ENCODE measurements at regions not wholly inside any gene's neighbourhood (a gene's known extent, or its start where the extent isn't known, plus 50 kb on each side); places are given as distances from the start of the nearest gene placed in this dataset.

DNA sequence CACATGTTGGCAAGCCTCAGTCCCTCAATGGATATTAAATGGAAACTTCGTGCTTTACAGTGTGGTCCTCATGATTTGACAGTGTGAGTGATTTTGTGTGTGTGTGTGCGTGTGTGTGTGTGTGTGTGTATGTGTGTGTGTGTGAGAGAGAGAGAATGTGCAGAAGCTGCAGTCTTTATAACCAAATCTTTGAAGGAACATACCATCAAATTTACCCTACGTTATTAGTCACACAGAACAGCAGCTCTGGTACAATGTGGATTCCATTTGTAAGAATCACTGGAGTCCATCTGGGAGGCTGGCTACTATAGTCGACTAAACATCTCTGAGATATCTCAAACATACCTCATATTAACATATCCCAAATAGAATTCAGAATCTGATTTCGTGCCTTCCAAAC is 928.0 kb upstream of the POT1 start:
- DNase-seq (ENCODE audit: low spot score), result no peak
- no peak overlapping the region for H3K4me3 ChIP-seq
- H3K27me3 ChIP-seq (replicated peaks; ENCODE audit: insufficient read depth), result no peaks in the 10 kb centered on the region
- TF ChIP-seq POLR2AphosphoS5 (IDR thresholded peaks at IDR 0.05) (no peak), POLR2A (IDR thresholded peaks at IDR 0.05) (no peak)
- TF ChIP-seq, protein P1, sequence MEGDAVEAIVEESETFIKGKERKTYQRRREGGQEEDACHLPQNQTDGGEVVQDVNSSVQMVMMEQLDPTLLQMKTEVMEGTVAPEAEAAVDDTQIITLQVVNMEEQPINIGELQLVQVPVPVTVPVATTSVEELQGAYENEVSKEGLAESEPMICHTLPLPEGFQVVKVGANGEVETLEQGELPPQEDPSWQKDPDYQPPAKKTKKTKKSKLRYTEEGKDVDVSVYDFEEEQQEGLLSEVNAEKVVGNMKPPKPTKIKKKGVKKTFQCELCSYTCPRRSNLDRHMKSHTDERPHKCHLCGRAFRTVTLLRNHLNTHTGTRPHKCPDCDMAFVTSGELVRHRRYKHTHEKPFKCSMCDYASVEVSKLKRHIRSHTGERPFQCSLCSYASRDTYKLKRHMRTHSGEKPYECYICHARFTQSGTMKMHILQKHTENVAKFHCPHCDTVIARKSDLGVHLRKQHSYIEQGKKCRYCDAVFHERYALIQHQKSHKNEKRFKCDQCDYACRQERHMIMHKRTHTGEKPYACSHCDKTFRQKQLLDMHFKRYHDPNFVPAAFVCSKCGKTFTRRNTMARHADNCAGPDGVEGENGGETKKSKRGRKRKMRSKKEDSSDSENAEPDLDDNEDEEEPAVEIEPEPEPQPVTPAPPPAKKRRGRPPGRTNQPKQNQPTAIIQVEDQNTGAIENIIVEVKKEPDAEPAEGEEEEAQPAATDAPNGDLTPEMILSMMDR (IDR thresholded peaks at IDR 0.05), result no peak
- H3K9me3 ChIP-seq, result no peaks in the 10 kb centered on the region
- 82% methylated on average over 5 of the region's 5 CpGs for WGBS
- H3K27ac ChIP-seq, result no peak overlapping the region
- intact Hi-C loops (cut with DNase I), result no loop called here
- H3K36me3 ChIP-seq, result no peaks in the 10 kb centered on the region
- no peaks in the 10 kb centered on the region for H3K4me1 ChIP-seq (replicated peaks)

DNA sequence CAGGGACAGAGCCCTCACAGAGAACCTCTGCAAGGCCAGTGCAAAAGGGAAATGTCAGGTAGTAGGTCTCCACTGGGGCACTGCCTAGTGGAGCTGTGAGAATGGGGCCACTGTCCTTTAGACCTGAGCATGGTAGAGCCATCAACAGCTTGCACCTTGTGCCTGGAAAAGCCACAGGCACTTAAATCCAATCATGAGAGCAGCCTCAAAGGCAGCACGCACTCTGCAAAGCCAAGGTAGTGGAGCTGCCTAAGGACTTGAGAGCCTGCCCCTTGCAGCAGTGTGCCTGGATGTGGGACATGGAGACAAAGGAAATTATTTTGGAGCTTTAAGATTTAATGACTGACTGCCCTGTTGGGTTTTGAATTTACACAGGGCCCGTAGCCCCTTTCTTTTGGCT is 918.5 kb upstream of the POT1 start:
- Histone ChIP-seq H3K9me3 (no peaks in the 10 kb centered on the region), H3K27ac (no peak overlapping the region), H3K36me3 (no peaks in the 10 kb centered on the region), H3K27me3 (replicated peaks; ENCODE audit: insufficient read depth) (no peaks in the 10 kb centered on the region), H3K4me1 (replicated peaks) (no peaks in the 10 kb centered on the region), H3K4me3 (no peak overlapping the region)
- no peak for DNase-seq (ENCODE audit: low spot score)
- TF ChIP-seq, protein P1 (IDR thresholded peaks at IDR 0.05), result no peak
- TF ChIP-seq POLR2A (IDR thresholded peaks at IDR 0.05) (no peak), POLR2AphosphoS5 (IDR thresholded peaks at IDR 0.05) (no peak)
- whole genome bisulfite sequencing, result 84% methylated on average over 2 of the region's 2 CpGs
- intact Hi-C loops (cut with DNase I), result no loop called here

DNA sequence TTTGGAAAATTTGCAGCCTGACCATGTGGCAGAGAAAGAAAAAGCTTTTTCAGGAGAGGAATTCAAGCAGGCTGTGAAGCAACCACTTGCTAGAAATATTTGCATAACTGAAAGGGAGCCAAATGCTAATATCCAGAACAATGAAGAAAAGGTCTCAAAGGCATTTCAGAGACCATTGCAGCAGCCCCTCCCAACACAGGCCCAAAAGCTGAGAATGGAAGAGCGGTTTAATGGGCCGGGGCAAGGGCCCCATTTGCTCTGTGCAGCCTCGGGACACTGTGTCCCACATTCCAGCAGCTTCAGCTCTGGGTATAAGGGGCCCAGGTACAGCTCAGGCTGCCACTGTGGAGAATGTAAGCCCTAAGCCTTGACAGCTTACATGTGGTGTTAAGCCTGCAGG is 918.1 kb upstream of the POT1 start:
- Histone ChIP-seq H3K27me3 (replicated peaks; ENCODE audit: insufficient read depth) (no peaks in the 10 kb centered on the region), H3K4me3 (no peak overlapping the region), H3K36me3 (no peaks in the 10 kb centered on the region), H3K4me1 (replicated peaks) (no peaks in the 10 kb centered on the region), H3K27ac (no peak overlapping the region), H3K9me3 (no peaks in the 10 kb centered on the region)
- WGBS, result 82% methylated on average over 3 of the region's 3 CpGs
- intact Hi-C loops (cut with DNase I), result no loop called here
- no peak for DNase-seq (ENCODE audit: low spot score)
- TF ChIP-seq POLR2AphosphoS5 (IDR thresholded peaks at IDR 0.05), result no peak
- TF ChIP-seq, protein P1 (IDR thresholded peaks at IDR 0.05), result no peak
- TF ChIP-seq POLR2A (IDR thresholded peaks at IDR 0.05), result no peak

DNA sequence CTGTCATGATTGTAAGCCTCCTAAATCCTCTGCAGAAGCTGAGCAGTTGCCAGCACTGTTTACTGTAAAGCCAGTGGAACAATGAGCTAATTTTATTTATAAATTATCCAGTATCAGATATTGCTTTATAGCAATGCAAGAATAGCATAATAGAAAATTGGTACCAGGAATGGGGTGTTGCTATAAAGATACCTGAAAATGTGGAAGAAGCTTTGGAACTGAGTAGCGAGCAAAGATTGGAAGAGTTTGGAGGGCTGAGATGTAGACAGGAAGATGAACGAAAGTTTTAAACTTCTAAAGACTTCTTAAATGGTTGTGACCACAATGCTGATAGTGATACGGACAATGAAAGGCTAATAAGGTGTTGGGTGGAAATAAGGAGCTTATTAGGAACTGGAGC is 917.4 kb upstream of the POT1 start:
- Histone ChIP-seq H3K4me1 (replicated peaks) (no peaks in the 10 kb centered on the region), H3K27me3 (replicated peaks; ENCODE audit: insufficient read depth) (no peaks in the 10 kb centered on the region), H3K4me3 (no peak overlapping the region), H3K9me3 (no peaks in the 10 kb centered on the region), H3K27ac (no peak overlapping the region), H3K36me3 (no peaks in the 10 kb centered on the region)
- 87% methylated on average over 3 of the region's 3 CpGs for WGBS
- TF ChIP-seq POLR2AphosphoS5 (IDR thresholded peaks at IDR 0.05) (no peak), POLR2A (IDR thresholded peaks at IDR 0.05) (no peak)
- TF ChIP-seq, protein P1 (IDR thresholded peaks at IDR 0.05), result no peak
- no peak for DNase-seq (ENCODE audit: low spot score)
- intact Hi-C loops (cut with DNase I), result no loop called here

DNA sequence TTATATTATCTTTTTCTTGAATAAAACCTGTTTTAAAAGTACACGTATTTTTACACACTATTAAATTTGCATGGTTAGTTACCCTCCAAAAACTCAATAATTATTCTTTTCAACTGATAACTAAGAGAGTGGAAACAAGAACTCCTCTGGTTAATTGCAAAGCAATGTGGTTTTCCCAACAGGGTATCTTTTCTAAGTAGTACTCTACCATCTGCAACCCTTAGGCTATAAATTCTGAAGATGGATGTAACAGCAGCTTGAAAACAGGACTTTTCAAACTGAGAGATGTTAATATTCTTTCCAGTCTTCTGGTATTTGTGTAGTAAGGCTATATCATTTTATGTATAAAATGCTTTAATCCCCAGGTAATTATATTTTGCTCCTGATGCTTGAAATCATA is 916.1 kb upstream of the POT1 start:
- Histone ChIP-seq H3K27ac (no peak overlapping the region), H3K4me1 (replicated peaks) (no peaks in the 10 kb centered on the region), H3K27me3 (replicated peaks; ENCODE audit: insufficient read depth) (no peaks in the 10 kb centered on the region), H3K9me3 (no peaks in the 10 kb centered on the region), H3K36me3 (no peaks in the 10 kb centered on the region), H3K4me3 (no peak overlapping the region)
- 88% methylated on average over 1 of the region's 1 CpG for WGBS
- DNase-seq (ENCODE audit: low spot score), result no peak
- intact Hi-C loops (cut with DNase I), result no loop called here
- TF ChIP-seq, protein P1 (IDR thresholded peaks at IDR 0.05), result no peak
- no peak for TF ChIP-seq POLR2AphosphoS5 (IDR thresholded peaks at IDR 0.05)
- TF ChIP-seq POLR2A (IDR thresholded peaks at IDR 0.05), result no peak

All from prostate gland (tissue), 2 donors.